ENCODE measurements at regions not wholly inside any gene's neighbourhood (a gene's known extent, or its start where the extent isn't known, plus 50 kb on each side); places are given as distances from the start of the nearest gene placed in this dataset.

DNA sequence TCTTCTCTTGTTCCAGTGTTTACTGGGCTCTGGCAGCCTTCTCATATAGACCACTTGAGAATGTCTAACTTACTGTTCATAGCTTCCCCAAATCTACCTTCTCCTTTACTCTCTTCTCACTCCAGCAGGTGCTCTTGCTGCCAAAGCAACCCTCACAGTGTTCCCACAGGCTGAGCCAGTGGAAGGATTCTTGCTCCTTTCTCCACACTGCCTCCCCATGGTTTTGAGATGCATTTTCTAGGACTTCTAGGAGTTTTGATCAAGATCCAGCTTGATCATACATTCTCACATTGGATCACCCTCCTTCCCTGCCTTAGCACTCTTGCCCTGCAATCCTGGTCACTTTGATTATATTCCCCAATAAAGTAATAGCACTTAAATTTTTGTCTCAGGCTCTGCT is 230.8 kb downstream of the TMEM47 start:
- TF ChIP-seq, protein P1, sequence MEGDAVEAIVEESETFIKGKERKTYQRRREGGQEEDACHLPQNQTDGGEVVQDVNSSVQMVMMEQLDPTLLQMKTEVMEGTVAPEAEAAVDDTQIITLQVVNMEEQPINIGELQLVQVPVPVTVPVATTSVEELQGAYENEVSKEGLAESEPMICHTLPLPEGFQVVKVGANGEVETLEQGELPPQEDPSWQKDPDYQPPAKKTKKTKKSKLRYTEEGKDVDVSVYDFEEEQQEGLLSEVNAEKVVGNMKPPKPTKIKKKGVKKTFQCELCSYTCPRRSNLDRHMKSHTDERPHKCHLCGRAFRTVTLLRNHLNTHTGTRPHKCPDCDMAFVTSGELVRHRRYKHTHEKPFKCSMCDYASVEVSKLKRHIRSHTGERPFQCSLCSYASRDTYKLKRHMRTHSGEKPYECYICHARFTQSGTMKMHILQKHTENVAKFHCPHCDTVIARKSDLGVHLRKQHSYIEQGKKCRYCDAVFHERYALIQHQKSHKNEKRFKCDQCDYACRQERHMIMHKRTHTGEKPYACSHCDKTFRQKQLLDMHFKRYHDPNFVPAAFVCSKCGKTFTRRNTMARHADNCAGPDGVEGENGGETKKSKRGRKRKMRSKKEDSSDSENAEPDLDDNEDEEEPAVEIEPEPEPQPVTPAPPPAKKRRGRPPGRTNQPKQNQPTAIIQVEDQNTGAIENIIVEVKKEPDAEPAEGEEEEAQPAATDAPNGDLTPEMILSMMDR (IDR thresholded peaks at IDR 0.05) = no peak
- no peak for TF ChIP-seq POLR2A (IDR thresholded peaks at IDR 0.05)

Measured in Peyer's patch (tissue), 4 donors.